ENCODE measurements at regions not wholly inside any gene's neighbourhood (a gene's known extent, or its start where the extent isn't known, plus 50 kb on each side); places are given as distances from the start of the nearest gene placed in this dataset.

DNA sequence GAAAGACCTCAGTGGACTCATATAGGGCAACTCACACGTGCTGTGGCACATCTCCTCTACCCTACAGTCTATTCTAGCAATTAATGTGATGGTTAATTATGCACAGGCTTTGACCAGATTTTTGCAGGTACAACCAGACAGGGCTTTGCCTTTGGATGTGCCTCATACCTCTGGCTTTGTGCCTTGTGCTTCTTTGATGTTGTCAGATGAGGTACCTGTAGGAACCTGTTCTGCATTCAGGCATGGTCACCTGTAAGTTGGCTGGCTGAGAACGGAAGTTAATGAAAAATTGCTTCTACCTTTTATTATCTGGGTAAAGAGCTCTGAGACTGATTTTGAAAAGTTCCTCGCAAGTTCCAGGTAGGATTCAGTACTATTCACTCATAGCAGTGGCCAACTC lies 462.9 kb upstream of the ZFHX3 start:
- no peak for DNase-seq

- no peak for DNase-seq
Observed at GRCh38 chr16:73506568-73507056, 458.7 kb upstream of the ZFHX3 start.

DNA sequence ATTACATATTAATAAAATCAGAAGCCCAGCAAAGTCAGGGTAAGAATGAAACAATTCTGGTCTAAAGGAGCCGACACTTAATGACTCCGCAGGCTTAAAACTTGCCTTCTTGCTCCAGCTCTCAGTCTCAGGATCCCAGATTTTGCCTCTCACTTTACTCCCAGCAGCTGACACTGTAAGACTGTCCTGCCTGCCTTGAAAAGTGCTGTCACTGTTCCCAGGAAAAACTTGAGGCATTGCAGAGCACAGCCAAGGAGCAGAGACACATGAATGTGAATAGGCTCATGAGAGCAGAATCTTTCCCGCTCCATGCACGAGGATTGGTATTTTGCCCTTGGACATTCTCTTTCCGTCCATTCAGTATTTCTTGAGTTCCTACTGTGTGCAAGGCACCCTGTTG lies 457.6 kb upstream of the ZFHX3 start:
- no peak for DNase-seq

- DNase-seq: no peak
Observed at GRCh38 chr16:73504591-73505575, 457.0 kb upstream of the ZFHX3 start.

- DNase-seq: no peak
Observed at GRCh38 chr16:73503093-73503492, 455.2 kb upstream of the ZFHX3 start.

DNA sequence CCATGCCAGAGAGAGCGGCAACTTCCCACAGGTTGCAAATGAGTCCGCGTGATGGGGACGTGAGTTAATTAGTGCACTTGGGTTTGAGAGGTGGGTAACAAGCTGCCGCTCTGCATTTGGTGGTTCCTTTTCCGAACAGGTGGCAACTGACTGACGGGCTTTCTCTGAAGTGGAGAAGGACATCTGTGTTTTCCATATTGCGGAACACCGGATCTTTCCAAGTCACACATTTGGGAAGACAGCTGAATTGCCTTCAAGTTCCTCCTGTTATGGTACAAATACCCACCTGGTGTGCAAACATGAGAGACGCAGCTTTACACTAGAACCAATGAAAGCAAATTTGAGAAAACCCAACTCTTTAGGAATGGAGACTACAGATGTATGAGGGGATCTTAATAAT lies 451.3 kb upstream of the ZFHX3 start:
- DNase-seq: no peak

DNA sequence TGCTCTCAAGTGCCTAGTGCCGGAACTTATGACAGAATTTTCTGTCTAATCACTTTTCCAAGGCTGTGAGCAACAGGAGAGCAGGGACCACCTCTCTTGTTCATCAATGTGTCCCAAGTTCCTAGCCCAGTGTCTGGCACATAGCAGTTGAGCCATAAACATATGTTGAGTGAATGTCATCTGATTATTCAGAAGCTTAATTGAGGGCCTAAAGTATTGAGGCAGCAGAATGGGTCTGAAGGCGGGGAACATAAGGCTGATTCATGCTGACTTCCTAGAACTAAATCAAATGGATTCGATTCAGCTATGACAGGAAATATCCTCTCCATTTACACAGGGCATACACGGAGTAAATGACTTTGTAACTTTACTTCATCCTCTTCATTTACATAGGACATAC lies 438.0 kb upstream of the ZFHX3 start:
- no peak for DNase-seq

GRCh38 chr16:73483934-73484711 lies 436.2 kb upstream of the ZFHX3 start:
- DNase-seq: no peak

DNA sequence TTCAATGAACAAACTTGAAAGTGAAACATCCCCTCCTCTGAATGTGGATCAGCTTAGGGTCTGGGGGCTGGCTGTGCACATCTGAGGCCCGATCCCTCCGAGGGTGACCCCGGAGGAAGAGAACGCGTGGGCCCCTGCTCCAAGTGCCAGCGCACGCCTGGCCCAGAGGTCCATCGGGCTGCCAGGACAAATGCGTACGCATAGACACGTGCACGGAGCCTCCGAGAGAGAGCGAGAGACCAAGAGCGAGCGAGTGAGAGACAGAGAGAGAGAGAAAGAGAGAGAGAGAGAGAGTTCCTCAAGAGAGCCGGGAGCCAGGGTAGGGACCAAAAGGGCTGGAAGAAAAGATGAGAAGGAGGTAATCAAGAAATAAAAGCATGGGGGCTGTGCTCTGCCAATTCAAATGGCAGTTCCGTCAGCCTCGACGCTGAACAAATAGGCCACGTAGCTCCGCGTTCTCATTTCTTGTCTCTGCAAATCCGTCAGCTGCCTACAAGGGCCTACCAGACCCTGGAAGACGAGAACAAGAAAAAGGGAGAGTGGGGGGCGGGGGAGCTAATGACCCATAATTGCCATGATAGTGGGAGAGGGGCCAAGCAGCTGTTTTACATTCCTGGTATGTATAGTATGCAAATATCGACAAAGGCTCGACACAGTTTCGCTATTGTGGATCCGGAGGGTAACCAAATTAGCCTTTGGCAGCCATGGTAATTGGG lies 435.3 kb upstream of the ZFHX3 start:
- DNase-seq: no peak

DNA sequence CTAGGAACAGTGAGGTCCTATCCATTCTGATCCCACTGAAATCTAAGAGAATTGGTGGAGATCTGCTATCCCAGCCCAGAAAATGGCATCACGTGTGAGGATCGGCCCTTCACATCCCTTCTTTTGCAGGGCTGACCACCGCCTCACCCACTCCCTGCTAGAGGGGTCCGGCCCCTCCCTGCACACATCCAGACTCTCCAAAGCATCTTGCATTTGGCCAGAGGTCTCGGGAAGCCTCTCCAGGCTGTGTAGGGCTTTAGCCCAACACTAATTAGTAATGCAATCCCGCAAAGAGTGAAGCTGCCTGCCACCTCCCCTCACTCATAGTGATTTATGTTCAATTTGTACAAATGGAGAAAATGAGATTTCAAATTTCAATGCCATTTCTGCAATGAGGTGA lies 434.4 kb upstream of the ZFHX3 start:
- DNase-seq: no peak

DNA sequence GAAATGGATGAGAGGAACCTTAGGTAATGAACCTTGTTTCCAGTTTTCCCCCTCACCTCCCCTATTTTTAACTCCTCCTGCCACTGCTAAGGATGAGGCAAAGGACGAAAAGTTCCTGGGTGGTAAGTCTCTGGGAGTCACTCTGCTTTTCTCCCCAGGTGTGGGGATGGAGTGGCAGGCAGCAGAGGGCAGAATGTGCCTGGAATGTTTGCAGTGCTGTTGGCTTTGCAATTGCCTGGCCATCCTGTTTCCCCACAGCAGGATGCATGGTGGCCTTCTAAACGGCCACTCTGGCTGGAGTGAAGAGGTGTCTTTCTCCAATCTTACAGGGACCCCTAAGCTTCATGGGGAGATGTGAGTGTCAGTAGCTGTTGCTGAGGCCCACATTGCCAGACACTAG lies 432.5 kb upstream of the ZFHX3 start:
- no peak for DNase-seq

- no peak for DNase-seq
Observed at GRCh38 chr16:73473713-73474112, 425.8 kb upstream of the ZFHX3 start.

DNA sequence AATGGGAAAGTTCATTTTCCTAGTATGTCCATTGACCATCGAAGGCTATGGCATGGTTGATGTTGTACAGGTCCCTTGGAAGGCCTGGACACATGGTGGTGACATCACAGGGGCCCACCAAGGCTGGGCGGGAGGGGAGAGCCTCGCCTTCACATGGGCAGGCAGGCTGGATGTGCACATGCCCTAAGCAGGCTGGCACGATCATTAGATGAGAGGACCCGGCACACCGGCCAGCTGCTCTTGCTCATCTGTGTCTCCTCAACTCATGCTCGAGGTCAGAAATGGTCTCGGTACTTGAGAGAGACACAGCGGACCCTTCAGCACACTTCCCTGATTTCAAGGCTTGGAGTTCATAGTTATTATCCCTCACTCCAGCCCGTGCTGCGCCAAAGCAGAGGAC lies 416.9 kb upstream of the ZFHX3 start:
- no peak for DNase-seq

- DNase-seq: no peak
Observed at GRCh38 chr16:73459586-73459985, 411.7 kb upstream of the ZFHX3 start.

GRCh38 chr16:73457851-73458250 lies 409.9 kb upstream of the ZFHX3 start:
- DNase-seq: no peak

DNA sequence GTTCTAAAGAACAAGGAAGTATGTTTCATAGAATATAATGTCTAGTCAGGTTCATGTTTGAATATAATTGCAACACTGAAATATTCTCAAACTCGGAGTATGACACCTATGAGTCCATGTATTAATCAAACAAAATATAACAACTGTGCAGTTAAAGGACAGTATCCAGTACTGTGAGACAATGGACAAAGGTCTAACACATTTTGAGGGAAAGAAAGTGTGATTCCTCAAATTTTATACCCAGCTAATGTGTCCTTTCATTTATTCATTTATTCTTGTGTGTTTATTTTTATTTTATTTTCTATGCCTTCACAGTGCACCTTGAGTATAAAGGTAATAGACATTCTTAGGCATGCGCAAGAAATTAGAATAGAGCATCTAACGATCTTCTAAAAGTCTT lies 401.0 kb upstream of the ZFHX3 start:
- DNase-seq: no peak

DNA sequence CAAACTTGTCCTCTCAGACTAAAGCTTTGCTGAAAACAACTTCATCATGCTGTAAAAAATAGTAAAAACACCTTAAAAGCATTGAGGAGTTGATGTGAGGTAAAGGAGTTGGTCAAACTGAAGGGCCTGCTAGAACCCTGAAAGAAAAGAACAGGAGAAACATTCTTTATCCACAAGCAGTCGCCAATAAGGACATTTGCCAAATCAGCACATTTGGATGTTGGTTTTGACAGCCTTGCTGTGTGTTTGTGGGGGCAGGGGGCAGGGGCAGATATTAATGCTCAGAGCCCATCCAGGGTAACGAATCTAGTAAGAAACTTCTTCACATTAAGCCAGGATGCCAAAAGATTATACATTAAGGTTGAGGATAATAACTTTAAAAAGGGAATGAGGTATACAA lies 399.9 kb upstream of the ZFHX3 start:
- DNase-seq: no peak

- DNase-seq: no peak
Observed at GRCh38 chr16:73434621-73435020, 386.7 kb upstream of the ZFHX3 start.

- no peak for DNase-seq
Observed at GRCh38 chr16:73433731-73434307, 385.9 kb upstream of the ZFHX3 start.

- no peak for DNase-seq
Observed at GRCh38 chr16:73432850-73433730, 385.2 kb upstream of the ZFHX3 start.

- DNase-seq: no peak
Observed at GRCh38 chr16:73430138-73430537, 382.2 kb upstream of the ZFHX3 start.

DNA sequence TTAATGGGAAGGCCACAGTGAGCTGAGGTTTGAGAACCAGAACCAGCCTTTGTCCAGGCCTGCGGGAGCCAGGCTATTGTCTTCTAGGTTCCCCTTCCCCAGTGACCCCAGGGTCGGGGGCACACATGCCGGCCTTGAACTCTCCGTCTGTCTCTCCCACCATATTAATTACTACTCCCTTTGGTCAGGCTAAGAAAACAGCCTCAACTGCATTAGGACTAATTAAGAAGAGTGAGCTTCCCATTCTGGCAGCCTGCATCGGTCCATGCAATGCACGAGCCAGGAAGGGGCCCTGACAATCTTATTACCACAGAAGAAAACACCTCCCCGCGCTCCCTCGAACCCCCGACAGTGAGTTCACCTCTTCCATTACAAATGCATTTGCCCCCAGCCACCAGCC lies 380.2 kb upstream of the ZFHX3 start:
- no peak for DNase-seq
